ENCODE measurements at regions not wholly inside any gene's neighbourhood (a gene's known extent, or its start where the extent isn't known, plus 50 kb on each side); places are given as distances from the start of the nearest gene placed in this dataset.

DNA sequence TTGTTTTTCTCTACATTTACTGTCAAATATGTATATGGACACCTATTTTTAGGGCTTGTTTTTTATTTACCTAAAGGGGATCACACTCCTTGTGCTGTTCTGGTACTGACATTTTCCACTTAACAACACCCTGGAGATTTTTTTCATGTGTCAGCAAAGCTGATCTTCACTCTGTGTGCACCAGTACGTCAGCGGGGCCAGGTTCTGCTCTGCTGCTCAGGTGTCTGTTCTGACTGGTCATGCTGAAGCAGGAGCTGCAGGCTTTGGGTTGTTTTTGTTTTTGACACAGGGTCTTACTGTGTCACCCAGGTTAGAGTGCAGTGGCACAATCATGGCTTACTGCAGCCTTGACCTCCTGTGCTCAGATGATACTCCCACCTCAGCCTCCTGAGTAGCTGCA is 81.9 kb upstream of the CCND2 start:
- Mint-ChIP-seq H3K27ac (no peak overlapping the region), H3K27me3 (no peaks in the 10 kb centered on the region), H3K4me3 (no peak overlapping the region), H3K9me3 (ENCODE audit: insufficient read depth) (no peaks in the 10 kb centered on the region), H3K4me1 (peaks cover 4% of the 10 kb centered on the region)
- no peaks in the 10 kb centered on the region for H3K4me1 ChIP-seq (ENCODE audit: control insufficient read depth in 2 of 2, insufficient read depth in 2 of 2, low read length in 2 of 2)
- TF ChIP-seq EZH2 (IDR thresholded peaks at IDR 0.05; ENCODE audit: borderline replicate concordance, insufficient read depth, low read depth, low read length, poor library complexity, severe bottlenecking), result no peak
- TF ChIP-seq, protein P1, sequence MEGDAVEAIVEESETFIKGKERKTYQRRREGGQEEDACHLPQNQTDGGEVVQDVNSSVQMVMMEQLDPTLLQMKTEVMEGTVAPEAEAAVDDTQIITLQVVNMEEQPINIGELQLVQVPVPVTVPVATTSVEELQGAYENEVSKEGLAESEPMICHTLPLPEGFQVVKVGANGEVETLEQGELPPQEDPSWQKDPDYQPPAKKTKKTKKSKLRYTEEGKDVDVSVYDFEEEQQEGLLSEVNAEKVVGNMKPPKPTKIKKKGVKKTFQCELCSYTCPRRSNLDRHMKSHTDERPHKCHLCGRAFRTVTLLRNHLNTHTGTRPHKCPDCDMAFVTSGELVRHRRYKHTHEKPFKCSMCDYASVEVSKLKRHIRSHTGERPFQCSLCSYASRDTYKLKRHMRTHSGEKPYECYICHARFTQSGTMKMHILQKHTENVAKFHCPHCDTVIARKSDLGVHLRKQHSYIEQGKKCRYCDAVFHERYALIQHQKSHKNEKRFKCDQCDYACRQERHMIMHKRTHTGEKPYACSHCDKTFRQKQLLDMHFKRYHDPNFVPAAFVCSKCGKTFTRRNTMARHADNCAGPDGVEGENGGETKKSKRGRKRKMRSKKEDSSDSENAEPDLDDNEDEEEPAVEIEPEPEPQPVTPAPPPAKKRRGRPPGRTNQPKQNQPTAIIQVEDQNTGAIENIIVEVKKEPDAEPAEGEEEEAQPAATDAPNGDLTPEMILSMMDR (IDR thresholded peaks at IDR 0.05), result no peak
- H2AFZ ChIP-seq (ENCODE audit: insufficient read depth, low read depth, low read length, poor library complexity, severe bottlenecking), result no peak overlapping the region
- no peaks in the 10 kb centered on the region for H3K79me2 ChIP-seq (ENCODE audit: control insufficient read depth, insufficient read depth, low read length)
- no peak overlapping the region for H3K27ac ChIP-seq (ENCODE audit: low read length in 2 of 2)
- H3K27me3 ChIP-seq (replicated peaks in 1 of 4; ENCODE audit: control extremely low read depth in 1 of 4, control insufficient read depth in 3 of 4, insufficient read depth in 4 of 4, low read length in 3 of 4), result no peaks in the 10 kb centered on the region
- ChIA-PET POLR2A (interaction anchor here (1.1 kb wide), 1 partner anchor 12 kb away, joined by 3 read pairs; no protein-coding TSS in a partner anchor), CTCF (interaction anchor here (0.6 to 1.7 kb wide), 3 partner anchors 13 to 47 kb away, joined by 3 read pairs; no protein-coding TSS in a partner anchor)
- H3K4me3 ChIP-seq (ENCODE audit: control extremely low read depth in 1 of 5, extremely low read depth in 1 of 5, insufficient read depth in 1 of 5, low read depth in 2 of 5, low read length in 4 of 5), result no peak overlapping the region
- H3K9me3 ChIP-seq (ENCODE audit: control extremely low read depth in 1 of 3, control insufficient read depth in 2 of 3, insufficient read depth in 1 of 3, low read length in 2 of 3), result no peaks in the 10 kb centered on the region
- H3K36me3 ChIP-seq (replicated peaks in 1 of 2; ENCODE audit: control extremely low read depth in 1 of 2, control insufficient read depth in 1 of 2, extremely low read depth in 1 of 2, insufficient read depth in 2 of 2, low read length in 1 of 2), result no peaks in the 10 kb centered on the region
- WGBS (ENCODE audit: insufficient coverage), result 4% methylated on average over 2 of the region's 2 CpGs
- DNase-seq (no peak), ATAC-seq (ENCODE audit: low read depth) (peak; percentile 31)
- H3K9ac ChIP-seq (ENCODE audit: low read length), result no peak overlapping the region
- no peak overlapping the region for H3K4me2 ChIP-seq (replicated peaks; ENCODE audit: low read depth, low read length, poor library complexity, severe bottlenecking)
- H4K20me1 ChIP-seq (ENCODE audit: control insufficient read depth, insufficient read depth, low read length, poor library complexity, severe bottlenecking), result no peaks in the 10 kb centered on the region
- intact Hi-C loops (cut with micrococcal nuclease), result no loop called here

DNA sequence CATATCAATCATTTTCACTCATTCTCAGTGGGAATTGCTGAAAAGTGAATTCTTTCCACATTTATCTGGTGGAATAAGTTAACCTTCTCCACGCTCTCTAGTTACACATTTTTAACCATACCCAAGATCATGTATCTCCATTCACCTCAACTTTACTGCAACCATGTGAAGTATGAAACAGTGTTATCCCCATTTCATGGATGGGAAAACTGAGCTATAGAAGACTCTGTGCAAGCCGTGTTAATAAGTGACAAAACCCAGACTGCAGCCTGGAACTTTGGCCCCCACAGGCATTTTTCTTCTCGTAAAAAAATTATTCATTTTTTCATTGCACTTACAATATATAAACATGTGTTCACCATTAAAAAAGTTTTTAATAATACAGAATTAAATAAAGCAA is 82.4 kb upstream of the CCND2 start:
- no peak overlapping the region for H3K4me3 ChIP-seq (ENCODE audit: control extremely low read depth in 1 of 5, extremely low read depth in 1 of 5, insufficient read depth in 1 of 5, low read depth in 2 of 5, low read length in 4 of 5)
- no peaks in the 10 kb centered on the region for H3K79me2 ChIP-seq (ENCODE audit: control insufficient read depth, insufficient read depth, low read length)
- WGBS (ENCODE audit: insufficient coverage), result 100% methylated on average over 1 of the region's 3 CpGs
- no peaks in the 10 kb centered on the region for H3K4me1 ChIP-seq (ENCODE audit: control insufficient read depth in 2 of 2, insufficient read depth in 2 of 2, low read length in 2 of 2)
- Mint-ChIP-seq H3K4me1 (peaks cover 4% of the 10 kb centered on the region), H3K4me3 (no peak overlapping the region), H3K27me3 (no peaks in the 10 kb centered on the region), H3K9me3 (ENCODE audit: insufficient read depth) (no peaks in the 10 kb centered on the region), H3K27ac (no peak overlapping the region)
- ATAC-seq (ENCODE audit: low read depth) (no peak), DNase-seq (no peak)
- H3K9me3 ChIP-seq (ENCODE audit: control extremely low read depth in 1 of 3, control insufficient read depth in 2 of 3, insufficient read depth in 1 of 3, low read length in 2 of 3), result no peaks in the 10 kb centered on the region
- no peaks in the 10 kb centered on the region for H3K27me3 ChIP-seq (replicated peaks in 1 of 4; ENCODE audit: control extremely low read depth in 1 of 4, control insufficient read depth in 3 of 4, insufficient read depth in 4 of 4, low read length in 3 of 4)
- intact Hi-C loops (cut with micrococcal nuclease), result no loop called here
- TF ChIP-seq EZH2 (IDR thresholded peaks at IDR 0.05; ENCODE audit: borderline replicate concordance, insufficient read depth, low read depth, low read length, poor library complexity, severe bottlenecking), result no peak
- TF ChIP-seq, protein P1 (IDR thresholded peaks at IDR 0.05), result no peak
- no peak overlapping the region for H3K27ac ChIP-seq (ENCODE audit: low read length in 2 of 2)
- no peaks in the 10 kb centered on the region for H4K20me1 ChIP-seq (ENCODE audit: control insufficient read depth, insufficient read depth, low read length, poor library complexity, severe bottlenecking)
- POLR2A ChIA-PET, result no interaction called here
- H2AFZ ChIP-seq (ENCODE audit: insufficient read depth, low read depth, low read length, poor library complexity, severe bottlenecking), result no peak overlapping the region
- H3K9ac ChIP-seq (ENCODE audit: low read length), result no peak overlapping the region
- no peak overlapping the region for H3K4me2 ChIP-seq (replicated peaks; ENCODE audit: low read depth, low read length, poor library complexity, severe bottlenecking)
- no peaks in the 10 kb centered on the region for H3K36me3 ChIP-seq (replicated peaks in 1 of 2; ENCODE audit: control extremely low read depth in 1 of 2, control insufficient read depth in 1 of 2, extremely low read depth in 1 of 2, insufficient read depth in 2 of 2, low read length in 1 of 2)
- CTCF ChIA-PET, result interaction anchor here (1.3 to 1.7 kb wide), 2 partner anchors 13 to 14 kb away, joined by 3 read pairs; no protein-coding TSS in a partner anchor
